Fibroblast of pulmonary artery (primary cell): ENCODE measurements at regions not wholly inside any gene's neighbourhood (a gene's known extent, or its start where the extent isn't known, plus 50 kb on each side); places are given as distances from the start of the nearest gene placed in this dataset.

ENCODE experiments used
- DNase-seq: peaks from one replicate; pipeline ENCODE4 v3.0.0-alpha.2; 2010; ENCODE audit warnings: low read depth
- H3K4me3 ChIP-seq: replicated peaks from 2 replicates; pipeline ENCODE4 v1.5.1; 2011; ENCODE audit warnings: low read depth, mild to moderate bottlenecking, control low read depth, low read length, moderate library complexity
- TF ChIP-seq, protein P1 (sequence below): IDR thresholded peaks from 2 replicates; pipeline ENCODE4 v1.5.1; 2011; ENCODE audit warnings: mild to moderate bottlenecking, control low read depth, low read length, inconsistent platforms; ENCODE audit errors: missing control alignments

DNA sequence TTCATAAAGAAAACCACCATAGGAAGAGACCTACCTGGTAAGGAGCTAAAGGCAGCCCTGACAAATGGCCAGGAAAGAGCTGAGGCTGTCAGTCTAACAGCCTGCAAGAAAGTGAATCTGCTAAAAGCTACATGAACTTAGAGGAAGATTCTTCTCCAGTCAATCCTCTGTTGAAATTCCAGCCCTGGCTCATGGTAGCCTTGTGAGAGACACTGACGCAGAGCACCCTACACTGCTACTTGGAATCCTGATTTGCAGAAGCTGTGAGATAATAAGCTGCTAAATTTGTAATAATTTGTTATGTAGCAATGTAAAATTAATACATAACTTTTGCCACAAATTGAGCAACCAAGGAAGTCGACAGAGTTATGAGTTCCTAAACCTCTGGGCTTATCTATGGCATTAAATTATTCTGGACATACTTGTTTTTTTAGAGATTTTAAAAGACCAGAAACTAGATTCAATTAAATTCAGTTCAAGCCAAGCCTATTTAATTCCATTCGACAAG is 257.0 kb downstream of the ETNK1 start:
- H3K4me3 ChIP-seq, result no peak overlapping the region
- TF ChIP-seq, protein P1, sequence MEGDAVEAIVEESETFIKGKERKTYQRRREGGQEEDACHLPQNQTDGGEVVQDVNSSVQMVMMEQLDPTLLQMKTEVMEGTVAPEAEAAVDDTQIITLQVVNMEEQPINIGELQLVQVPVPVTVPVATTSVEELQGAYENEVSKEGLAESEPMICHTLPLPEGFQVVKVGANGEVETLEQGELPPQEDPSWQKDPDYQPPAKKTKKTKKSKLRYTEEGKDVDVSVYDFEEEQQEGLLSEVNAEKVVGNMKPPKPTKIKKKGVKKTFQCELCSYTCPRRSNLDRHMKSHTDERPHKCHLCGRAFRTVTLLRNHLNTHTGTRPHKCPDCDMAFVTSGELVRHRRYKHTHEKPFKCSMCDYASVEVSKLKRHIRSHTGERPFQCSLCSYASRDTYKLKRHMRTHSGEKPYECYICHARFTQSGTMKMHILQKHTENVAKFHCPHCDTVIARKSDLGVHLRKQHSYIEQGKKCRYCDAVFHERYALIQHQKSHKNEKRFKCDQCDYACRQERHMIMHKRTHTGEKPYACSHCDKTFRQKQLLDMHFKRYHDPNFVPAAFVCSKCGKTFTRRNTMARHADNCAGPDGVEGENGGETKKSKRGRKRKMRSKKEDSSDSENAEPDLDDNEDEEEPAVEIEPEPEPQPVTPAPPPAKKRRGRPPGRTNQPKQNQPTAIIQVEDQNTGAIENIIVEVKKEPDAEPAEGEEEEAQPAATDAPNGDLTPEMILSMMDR, result no peak
- no peak for DNase-seq

DNA sequence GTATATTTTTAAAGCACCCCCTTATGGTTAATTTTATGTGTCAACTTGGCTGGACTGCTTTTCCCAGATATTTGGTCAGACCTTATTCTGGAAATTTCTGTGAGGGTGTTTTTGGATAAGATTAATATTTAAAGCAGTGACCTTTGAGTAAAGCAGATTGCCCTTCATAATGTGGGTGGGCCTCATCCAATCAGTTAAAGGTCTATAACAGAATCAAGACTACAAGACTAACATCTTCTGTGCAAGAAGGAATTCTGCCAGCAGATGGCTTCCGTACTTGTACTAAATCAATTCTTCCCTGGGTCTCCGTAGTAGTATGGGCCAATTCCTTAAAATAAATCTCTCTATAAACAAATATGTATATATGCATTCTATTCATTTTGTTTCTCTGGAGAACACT is 257.6 kb downstream of the ETNK1 start:
- no peak overlapping the region for H3K4me3 ChIP-seq
- no peak for DNase-seq
- TF ChIP-seq, protein P1, result no peak

DNA sequence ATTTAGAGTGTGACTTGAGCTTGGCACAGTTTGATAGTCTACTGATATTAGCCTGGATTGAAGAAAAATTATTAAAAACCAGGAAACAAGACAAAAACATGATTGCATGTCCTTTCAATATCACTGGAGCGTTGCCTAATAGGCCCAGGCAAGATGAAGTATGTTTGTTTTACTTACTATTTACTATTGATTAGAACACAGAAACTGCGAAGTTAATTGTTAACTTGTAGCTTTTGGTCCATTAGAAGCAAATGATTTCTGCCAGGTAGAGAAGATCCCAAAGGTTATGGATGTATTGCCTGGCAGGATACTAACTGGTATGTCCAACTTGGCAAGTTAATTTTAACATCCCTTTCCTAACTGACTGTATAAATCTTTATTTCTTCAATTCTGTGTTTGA is 268.9 kb downstream of the ETNK1 start:
- H3K4me3 ChIP-seq, result no peak overlapping the region

DNA sequence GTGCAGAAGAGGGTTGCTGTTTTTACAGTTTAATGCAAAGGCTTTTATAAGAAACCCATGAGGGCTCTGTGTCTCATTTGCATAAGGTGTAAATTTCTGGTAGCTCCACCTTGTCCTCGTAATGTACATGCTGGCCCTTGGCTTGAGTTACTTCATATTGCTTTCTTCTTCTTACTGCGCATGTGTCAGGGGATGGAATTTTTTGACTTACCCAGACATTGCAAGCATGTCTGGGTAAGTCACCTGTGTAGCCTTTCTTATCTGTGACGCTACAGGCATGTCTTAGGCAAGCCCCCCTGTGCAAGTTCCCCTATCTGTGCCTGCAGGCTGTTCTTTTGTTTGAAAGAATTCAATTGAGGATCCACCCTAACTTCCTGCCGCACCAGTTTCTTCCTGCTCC is 274.2 kb downstream of the ETNK1 start:
- H3K4me3 ChIP-seq, result no peak overlapping the region
- DNase-seq, result no peak
- TF ChIP-seq, protein P1, result no peak

More for the DNA sequence above, 268.9 kb downstream of the ETNK1 start:
- DNase-seq, result no peak
- TF ChIP-seq, protein P1, result no peak

DNA sequence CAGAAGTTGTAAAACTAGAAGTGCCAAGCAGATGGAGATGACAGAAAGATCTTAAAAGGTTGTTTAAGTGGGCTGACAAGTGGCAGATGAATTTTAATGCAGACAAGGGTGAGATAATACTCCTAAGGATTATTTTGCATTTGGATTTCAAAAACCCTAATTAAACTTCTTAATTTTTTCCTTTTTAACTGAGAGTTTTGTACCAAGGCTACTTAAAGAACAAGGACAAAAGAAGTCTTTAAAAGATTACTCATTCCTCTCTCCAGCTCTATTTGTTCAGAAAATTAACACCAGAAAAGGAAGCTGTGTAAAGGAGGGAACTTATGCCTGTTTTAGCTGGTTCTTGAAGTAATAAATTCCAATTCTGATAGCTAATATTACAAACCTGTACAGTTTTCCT is 275.4 kb downstream of the ETNK1 start:
- no peak for DNase-seq
- TF ChIP-seq, protein P1, result no peak
- no peak overlapping the region for H3K4me3 ChIP-seq

DNA sequence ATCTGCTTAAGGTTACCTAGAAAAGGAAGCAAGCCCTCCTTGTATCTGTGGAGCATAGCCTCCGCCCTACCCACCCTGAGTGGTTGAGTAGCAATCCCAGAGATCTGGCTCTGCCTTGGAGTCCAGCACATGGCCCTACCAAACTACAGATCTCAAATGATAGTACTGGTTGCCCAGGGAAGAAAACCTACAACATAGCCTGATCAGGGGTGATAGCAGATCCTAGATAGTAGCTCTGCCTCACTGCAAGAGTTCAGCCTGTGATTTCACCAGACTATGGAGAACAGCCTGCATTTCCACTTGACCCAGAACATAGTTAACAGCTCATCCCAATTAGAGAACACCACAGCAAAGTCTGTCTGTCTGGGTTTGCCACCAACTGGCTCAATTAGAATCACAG is 279.5 kb downstream of the ETNK1 start:
- TF ChIP-seq, protein P1, result no peak
- no peak overlapping the region for H3K4me3 ChIP-seq
- DNase-seq, result no peak

DNA sequence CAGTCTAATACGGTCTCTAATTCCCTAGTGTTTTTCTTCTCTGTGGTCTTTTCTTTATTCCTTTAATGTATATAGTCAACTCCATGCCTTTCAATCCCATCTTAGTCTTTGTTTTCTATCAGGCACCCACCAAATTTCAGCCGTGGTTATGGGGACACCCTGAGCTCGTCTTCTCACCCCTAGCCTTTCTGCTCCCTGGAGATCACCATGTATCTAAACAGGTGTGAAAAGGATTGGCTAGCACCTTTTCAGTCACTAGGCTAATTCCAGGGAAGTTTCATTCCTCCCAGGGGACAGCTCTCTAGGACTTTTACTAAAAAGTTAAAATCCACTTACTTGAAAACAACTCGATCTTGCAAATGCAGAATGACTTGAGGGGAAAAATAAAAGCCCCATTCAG is 291.3 kb downstream of the ETNK1 start:
- DNase-seq, result no peak
- TF ChIP-seq, protein P1, result no peak
- H3K4me3 ChIP-seq, result no peak overlapping the region
